Vagina (tissue), 2 donors: ENCODE measurements at regions not wholly inside any gene's neighbourhood (a gene's known extent, or its start where the extent isn't known, plus 50 kb on each side); places are given as distances from the start of the nearest gene placed in this dataset.

Experiments
- CTCF ChIP-seq, 3 experiments: fragments of 450-650 bp in 2 of 3; fragments of 200-600 bp in 1 of 3; sonication (generic) in 1 of 3; IDR thresholded peaks; one replicate each; pipeline ENCODE4 v1.5.1; 2017 to 2019; ENCODE audit warnings: antibody characterized with exemption in 3 of 3, mild to moderate bottlenecking in 2 of 3, moderate library complexity in 2 of 3
- POLR2A ChIP-seq, 2 donors: fragments of 450-650 bp; IDR thresholded peaks; one replicate each; pipeline ENCODE4 v1.6.1; 2017; ENCODE audit warnings: antibody characterized with exemption in 2 of 2, mild to moderate bottlenecking in 2 of 2, moderate library complexity in 2 of 2
- POLR2AphosphoS5 ChIP-seq, 2 donors: sonication (generic); formaldehyde crosslinking; IDR thresholded peaks; one replicate each; pipeline ENCODE4 v1.9.0; 2017; ENCODE audit warnings: antibody characterized with exemption in 2 of 2, mild to moderate bottlenecking in 2 of 2, low read depth in 1 of 2; ENCODE audit not compliant: insufficient read depth in 1 of 2

- TF ChIP-seq CTCF (IDR thresholded peaks at IDR 0.05) (no peak), POLR2A (IDR thresholded peaks at IDR 0.05) (no peak), POLR2AphosphoS5 (IDR thresholded peaks at IDR 0.05; ENCODE audit: insufficient read depth in 1 of 2, low read depth in 1 of 2) (no peak)
Measured at GRCh38 chr6:2514965-2515543, 235.7 kb downstream of the MYLK4 start.
